HepG2 (cell line): ENCODE measurements at regions not wholly inside any gene's neighbourhood (a gene's known extent, or its start where the extent isn't known, plus 50 kb on each side); places are given as distances from the start of the nearest gene placed in this dataset.

ENCODE experiments used
- ATAC-seq: fragments of 200-7000 bp; cut with Tn5 transposase; 3 replicates; pipeline ENCODE4 v1.9.1; 2020; ENCODE audit warnings: mild to moderate bottlenecking, moderate library complexity
- BruUV-seq: library from RNA; stranded (reverse); fragments of 400-500 nt; replicated peaks from 2 replicates; lab custom pipeline; 2021; lab: Mats Ljungman, UMichigan
- CTCF ChIA-PET: fragments of 300-600 bp; formaldehyde crosslinking; extraction: SDS; loops from one replicate; lab custom pipeline; 2021; ENCODE audit warnings: low total read pairs, inconsistent platforms, low intra/inter-chr PET ratio; lab: Yijun Ruan, JAX
- POLR2A ChIA-PET: fragments of 350-600 bp; sonication (Branson Sonifier 250); formaldehyde crosslinking; loops from one replicate; lab custom pipeline; 2020; ENCODE audit warnings: antibody characterized with exemption, inconsistent platforms; lab: Yijun Ruan, JAX
- DNase-seq: peaks from one replicate; pipeline ENCODE4 v3.0.0-alpha.2; 2015; ENCODE audit warnings: low spot score
- FAIRE-seq: peaks from 3 replicates; lab custom pipeline; 2011; peaks lifted over from hg19 to GRCh38; lab: Jason Lieb, UNC
- H2AFZ ChIP-seq: one replicate; pipeline ENCODE4 v1.6.1; 2011; ENCODE audit warnings: low read length, inconsistent platforms
- H3K27ac ChIP-seq: fragments of 300-600 bp; 3 replicates; pipeline ENCODE4 v1.8.0; 2011; ENCODE audit warnings: mixed run types, mild to moderate bottlenecking, mixed read lengths, low read length, inconsistent platforms; ENCODE audit not compliant: insufficient read depth; ENCODE audit errors: extremely low read length
- H3K27me3 ChIP-seq, 2 experiments: fragments of 200-600 bp in 1 of 2; 2 replicates in 1 of 2; 3 replicates in 1 of 2; pipeline versions ENCODE4 v1.6.0 to v1.8.0; 2011; ENCODE audit warnings: low read length in 2 of 2, mild to moderate bottlenecking in 2 of 2, moderate library complexity in 2 of 2, inconsistent platforms in 1 of 2; ENCODE audit not compliant: insufficient read depth in 2 of 2, control insufficient read depth in 1 of 2
- H3K36me3 ChIP-seq, 2 experiments: fragments of 200-600 bp in 1 of 2; replicated peaks in 1 of 2; 2 replicates in 1 of 2; 3 replicates in 1 of 2; pipeline versions ENCODE4 v1.5.1 to v1.8.0; 2011; ENCODE audit warnings: low read length in 2 of 2, inconsistent platforms in 1 of 2; ENCODE audit not compliant: insufficient read depth in 2 of 2, control insufficient read depth in 1 of 2
- H3K4me1 ChIP-seq: 2 replicates; pipeline ENCODE4 v1.5.1; 2012; ENCODE audit warnings: low read length, inconsistent platforms; ENCODE audit not compliant: insufficient read depth
- H3K4me2 ChIP-seq: 2 replicates; pipeline ENCODE4 v1.6.0; 2011; ENCODE audit warnings: low read depth, low read length, inconsistent platforms
- H3K4me3 ChIP-seq, 3 experiments: fragments of 200-600 bp in 1 of 3; sonication (generic), shearing (Covaris generic) in 1 of 3; replicated peaks in 1 of 3; 2 replicates each; pipeline ENCODE4 v1.5.1; 2011 to 2016; ENCODE audit warnings: low read length in 3 of 3, inconsistent platforms in 2 of 3, low read depth in 2 of 3, mild to moderate bottlenecking in 2 of 3, control low read depth in 1 of 3, mixed read lengths in 1 of 3; ENCODE audit not compliant: insufficient read depth in 1 of 3
- H3K79me2 ChIP-seq: one replicate; pipeline ENCODE4 v1.6.1; 2011; ENCODE audit warnings: low read length, inconsistent platforms; ENCODE audit not compliant: insufficient read depth
- H3K9ac ChIP-seq: 2 replicates; pipeline ENCODE4 v1.6.0; 2011; ENCODE audit warnings: mild to moderate bottlenecking, low read depth, low read length, inconsistent platforms; ENCODE audit not compliant: insufficient read depth
- H3K9me3 ChIP-seq: 2 replicates; pipeline ENCODE4 v1.5.1; 2012; ENCODE audit warnings: mild to moderate bottlenecking, low read length
- H4K20me1 ChIP-seq: 2 replicates; pipeline ENCODE4 v1.6.0; 2011; ENCODE audit warnings: inconsistent platforms, mild to moderate bottlenecking, low read length, moderate library complexity; ENCODE audit not compliant: insufficient read depth
- JUND ChIP-seq: sonication (generic); formaldehyde crosslinking; IDR thresholded peaks from 2 replicates; pipeline ENCODE4 v1.8.0; 2022; ENCODE audit warnings: mild to moderate bottlenecking, missing genetic modification reagents
- NR1H2 ChIP-seq: sonication (generic); formaldehyde crosslinking; IDR thresholded peaks from 2 replicates; pipeline ENCODE4 v1.8.1; 2022; ENCODE audit warnings: low read depth, missing genetic modification reagents, borderline replicate concordance
- SKIL ChIP-seq: sonication (generic); formaldehyde crosslinking; IDR thresholded peaks from 2 replicates; pipeline ENCODE4 v1.8.0; 2022; ENCODE audit warnings: missing genetic modification reagents, mild to moderate bottlenecking, moderate library complexity, borderline replicate concordance
- ZNF205 ChIP-seq: IDR thresholded peaks from 2 replicates; pipeline ENCODE4 v1.6.1; 2018; ENCODE audit warnings: missing biosample characterization, missing genetic modification reagents
- ZNF597 ChIP-seq: sonication (generic); formaldehyde crosslinking; IDR thresholded peaks from 2 replicates; pipeline ENCODE4 v1.5.0; 2020; ENCODE audit warnings: missing genetic modification reagents
- ZSCAN22 ChIP-seq: sonication (generic); formaldehyde crosslinking; IDR thresholded peaks from 2 replicates; pipeline ENCODE4 v1.4.0; 2020; ENCODE audit warnings: mild to moderate bottlenecking, missing genetic modification reagents
- WGBS: methylation state at CpG from one replicate; pipeline ENCODE4 v1.1.6; 2017; ENCODE audit warnings: low lambda C conversion rate; 5-methylcytosine and 5-hydroxymethylcytosine counted together
- in situ Hi-C: cut with HindIII; loops from 2 replicates; pipeline ENCODE4 v1.10.0; 2017; ENCODE audit warnings: low pct_unique_long_range_greater_than_20kb; ENCODE audit not compliant: extremely low pct_ligation_motif_present
- intact Hi-C: fragments of 100-400 bp; cut with micrococcal nuclease; formaldehyde crosslinking; loops from one replicate; pipeline ENCODE4 v1.10.0; 2022; ENCODE audit not compliant: unreplicated experiment
- TF ChIP-seq, protein P1 (sequence below): sonication (generic); formaldehyde crosslinking; IDR thresholded peaks from 2 replicates; pipeline ENCODE4 v1.4.0; 2020; ENCODE audit warnings: mild to moderate bottlenecking, missing genetic modification reagents

DNA sequence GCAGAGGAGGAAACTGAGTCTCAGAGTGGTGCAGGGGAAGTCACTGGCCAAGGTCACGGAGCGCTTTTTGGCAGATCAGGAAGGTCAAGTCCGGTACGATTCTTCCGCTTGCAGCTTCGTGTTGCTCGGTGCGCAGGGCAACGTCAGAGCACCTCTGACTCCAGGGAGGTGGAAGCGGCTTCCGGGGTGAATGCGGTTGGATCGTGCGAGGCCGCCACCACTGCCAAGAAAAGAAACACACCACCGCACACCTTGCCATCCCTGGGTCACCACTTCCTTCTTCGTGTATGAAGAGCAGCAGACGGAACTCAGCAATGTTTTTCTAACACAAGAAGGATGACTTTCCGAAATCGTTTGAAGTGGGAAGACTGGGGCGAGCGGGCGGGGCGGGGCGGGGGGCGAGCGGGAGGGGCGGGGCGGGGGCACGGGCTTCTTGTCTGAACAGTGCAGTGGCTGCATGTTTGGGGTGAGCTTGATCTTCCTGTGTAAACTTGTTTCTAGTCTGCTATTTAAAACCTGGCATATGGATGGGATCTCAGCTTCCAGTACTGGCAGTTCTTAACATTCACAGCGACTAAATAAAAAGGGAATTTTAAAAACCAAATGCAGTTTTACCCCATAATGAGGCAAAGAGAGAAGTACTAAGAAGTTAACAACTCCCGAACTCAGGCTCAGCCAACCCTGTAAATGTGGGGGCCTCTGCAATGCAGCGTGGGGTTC lies 300.0 kb downstream of the RRAGC start (continued):
- no peak for TF ChIP-seq SKIL (CRISPR knock-in tag)
- TF ChIP-seq ZNF205 (CRISPR knock-in tag), result no peak
- no peak for TF ChIP-seq ZSCAN22

DNA sequence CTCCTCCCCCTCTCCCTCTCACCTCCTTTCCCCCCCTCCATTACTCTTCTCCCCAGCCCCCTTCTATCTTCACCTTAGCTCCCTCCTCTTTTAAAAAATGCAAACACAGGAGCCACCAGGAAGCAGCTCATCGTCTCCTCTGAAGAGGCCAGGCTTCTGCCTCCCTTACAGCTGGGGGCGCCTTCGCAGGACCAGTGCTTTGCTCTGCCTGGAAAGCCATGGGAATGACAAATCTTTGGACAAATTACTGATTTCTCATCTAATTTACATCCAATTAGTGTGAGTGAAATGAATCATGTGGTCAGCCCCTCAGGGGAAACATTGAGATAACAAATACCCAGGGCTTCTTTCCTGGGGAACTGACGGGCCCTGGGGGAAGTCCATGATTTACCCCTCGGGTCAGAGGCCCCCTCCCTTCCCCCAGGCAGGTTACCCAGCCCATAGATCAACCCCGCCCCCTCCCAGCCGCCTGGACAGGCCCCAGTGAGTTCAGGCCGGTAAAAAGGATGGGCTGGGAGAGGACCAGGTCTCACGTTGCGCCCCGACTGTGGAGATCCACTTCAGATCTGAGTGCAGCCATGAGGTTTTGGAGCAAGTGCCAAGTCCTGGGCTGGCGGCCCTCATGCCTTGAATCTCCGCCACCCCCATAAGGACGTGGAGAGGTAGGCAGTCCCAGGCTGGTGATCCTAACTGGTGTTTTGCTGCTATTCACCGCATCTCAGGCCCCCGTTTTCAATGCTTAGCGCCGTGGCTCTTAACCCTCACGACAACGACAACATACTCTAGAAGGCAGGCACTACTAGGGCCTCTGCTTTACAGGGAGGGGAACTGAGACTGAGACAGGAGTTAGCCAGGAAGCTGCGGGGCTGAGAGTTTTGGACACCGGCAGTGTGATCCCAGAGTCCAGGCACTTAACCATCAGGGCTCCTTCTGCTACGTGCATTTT lies 300.8 kb downstream of the RRAGC start:
- 59% methylated on average over 11 of the region's 23 CpGs for WGBS
- in situ Hi-C loops, result no loop called here
- Histone ChIP-seq H3K79me2 (no peaks in the 10 kb centered on the region), H3K4me2 (no peak overlapping the region), H3K4me1 (no peaks in the 10 kb centered on the region), H4K20me1 (no peaks in the 10 kb centered on the region), H3K27ac (no peak overlapping the region), H2AFZ (no peak overlapping the region), H3K9ac (no peak overlapping the region), H3K9me3 (no peaks in the 10 kb centered on the region), H3K4me3 (no peak overlapping the region), H3K36me3 (no peaks in the 10 kb centered on the region), H3K27me3 (peaks cover 3 to 16% of the 10 kb centered on the region in 2 experiments; a peak in 2 of 5 replicates)
- CTCF ChIA-PET, result no interaction called here
- no peak for ATAC-seq
- intact Hi-C loops, result no loop called here
- BruUV-seq, result no TSS peak
- DNase-seq, result no peak
- POLR2A ChIA-PET, result no interaction called here
- FAIRE-seq, result no peak
- TF ChIP-seq JUND (CRISPR knock-in tag) (no peak), ZNF597 (CRISPR knock-in tag) (no peak), NR1H2 (CRISPR knock-in tag) (no peak)
- TF ChIP-seq, protein P1, sequence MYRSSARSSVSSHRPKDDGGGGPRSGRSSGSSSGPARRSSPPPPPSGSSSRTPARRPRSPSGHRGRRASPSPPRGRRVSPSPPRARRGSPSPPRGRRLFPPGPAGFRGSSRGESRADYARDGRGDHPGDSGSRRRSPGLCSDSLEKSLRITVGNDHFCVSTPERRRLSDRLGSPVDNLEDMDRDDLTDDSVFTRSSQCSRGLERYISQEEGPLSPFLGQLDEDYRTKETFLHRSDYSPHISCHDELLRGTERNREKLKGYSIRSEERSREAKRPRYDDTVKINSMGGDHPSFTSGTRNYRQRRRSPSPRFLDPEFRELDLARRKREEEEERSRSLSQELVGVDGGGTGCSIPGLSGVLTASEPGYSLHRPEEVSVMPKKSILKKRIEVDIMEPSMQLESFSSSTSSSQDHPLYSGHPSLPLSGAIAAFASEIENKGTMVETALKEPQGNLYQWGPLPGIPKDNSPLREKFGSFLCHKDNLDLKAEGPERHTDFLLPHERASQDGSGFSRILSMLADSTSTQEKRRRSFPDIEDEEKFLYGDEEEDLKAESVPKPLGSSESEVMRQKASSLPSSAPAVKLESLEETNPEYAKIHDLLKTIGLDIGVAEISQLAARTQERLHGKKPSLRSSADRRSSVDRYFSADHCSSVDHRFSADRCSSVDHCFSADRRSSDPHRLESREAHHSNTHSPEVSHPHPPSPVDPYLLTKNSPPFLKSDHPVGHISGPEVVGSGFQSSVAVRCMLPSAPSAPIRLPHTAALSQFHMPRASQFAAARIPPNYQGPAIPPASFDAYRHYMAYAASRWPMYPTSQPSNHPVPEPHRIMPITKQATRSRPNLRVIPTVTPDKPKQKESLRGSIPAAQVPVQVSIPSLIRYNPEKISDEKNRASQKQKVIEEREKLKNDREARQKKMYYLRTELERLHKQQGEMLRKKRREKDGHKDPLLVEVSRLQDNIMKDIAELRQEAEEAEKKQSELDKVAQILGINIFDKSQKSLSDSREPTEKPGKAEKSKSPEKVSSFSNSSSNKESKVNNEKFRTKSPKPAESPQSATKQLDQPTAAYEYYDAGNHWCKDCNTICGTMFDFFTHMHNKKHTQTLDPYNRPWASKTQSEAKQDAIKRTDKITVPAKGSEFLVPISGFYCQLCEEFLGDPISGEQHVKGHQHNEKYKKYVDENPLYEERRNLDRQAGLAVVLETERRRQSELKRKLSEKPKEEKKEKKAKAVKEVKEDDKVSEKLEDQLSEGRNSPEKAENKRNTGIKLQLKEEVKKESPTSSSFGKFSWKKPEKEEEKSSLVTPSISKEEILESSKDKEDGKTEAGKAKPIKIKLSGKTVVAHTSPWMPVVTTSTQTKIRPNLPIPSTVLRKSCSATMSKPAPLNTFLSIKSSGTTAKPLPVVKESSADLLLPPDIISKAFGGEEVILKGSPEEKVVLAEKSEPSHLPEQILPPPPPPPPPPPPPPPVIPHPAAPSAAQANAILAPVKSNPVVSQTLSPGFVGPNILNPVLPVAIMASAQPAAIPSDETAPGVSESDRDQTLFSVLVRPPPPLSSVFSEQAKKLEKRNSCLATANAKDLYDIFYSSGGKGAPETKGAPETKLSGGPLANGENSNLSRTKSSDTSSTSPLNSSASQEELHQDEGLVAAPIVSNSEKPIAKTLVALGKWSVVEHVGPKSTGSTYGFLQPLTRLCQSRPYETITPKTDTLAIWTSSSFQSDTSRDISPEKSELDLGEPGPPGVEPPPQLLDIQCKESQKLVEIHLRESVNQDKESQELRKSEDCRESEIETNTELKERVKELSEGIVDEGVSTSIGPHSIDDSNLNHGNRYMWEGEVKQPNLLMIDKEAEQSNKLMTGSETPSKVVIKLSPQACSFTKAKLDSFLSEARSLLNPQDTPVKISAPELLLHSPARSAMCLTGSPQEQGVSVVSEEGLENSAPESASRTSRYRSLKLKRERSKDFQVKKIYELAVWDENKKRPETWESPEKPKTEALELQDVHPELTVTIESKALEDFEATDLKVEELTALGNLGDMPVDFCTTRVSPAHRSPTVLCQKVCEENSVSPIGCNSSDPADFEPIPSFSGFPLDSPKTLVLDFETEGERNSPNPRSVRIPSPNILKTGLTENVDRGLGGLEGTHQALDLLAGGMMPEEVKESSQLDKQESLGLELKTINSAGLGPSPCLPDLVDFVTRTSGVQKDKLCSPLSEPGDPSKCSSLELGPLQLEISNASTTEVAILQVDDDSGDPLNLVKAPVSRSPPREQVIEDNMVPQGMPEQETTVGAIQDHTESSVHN (CRISPR knock-in tag), result no peak
